KMS-11 (cell line): ENCODE measurements at regions not wholly inside any gene's neighbourhood (a gene's known extent, or its start where the extent isn't known, plus 50 kb on each side); places are given as distances from the start of the nearest gene placed in this dataset.

Source experiments
- H2AFZ ChIP-seq: fragments of 200-600 bp; sonication (generic); 2 replicates; pipeline ENCODE4 v1.6.1; 2016; ENCODE audit warnings: antibody characterized with exemption, mixed run types, low read depth
- H3K27ac ChIP-seq: fragments of 200-600 bp; sonication (generic); 2 replicates; pipeline ENCODE4 v1.6.1; 2016; ENCODE audit warnings: mild to moderate bottlenecking, mixed run types
- H3K27me3 ChIP-seq: fragments of 200-600 bp; sonication (generic); 2 replicates; pipeline ENCODE4 v1.6.1; 2017; ENCODE audit warnings: mild to moderate bottlenecking, low read depth, mixed run types, moderate library complexity; ENCODE audit not compliant: insufficient read depth
- H3K36me3 ChIP-seq: fragments of 200-600 bp; sonication (generic); 2 replicates; pipeline ENCODE4 v1.6.1; 2017; ENCODE audit warnings: mild to moderate bottlenecking, mixed run types; ENCODE audit not compliant: insufficient read depth
- H3K4me1 ChIP-seq: fragments of 200-600 bp; sonication (generic); 2 replicates; pipeline ENCODE4 v1.6.1; 2016; ENCODE audit warnings: mild to moderate bottlenecking, low read depth, mixed run types; ENCODE audit not compliant: poor library complexity, severe bottlenecking
- H3K4me2 ChIP-seq: fragments of 200-600 bp; sonication (generic); 2 replicates; pipeline ENCODE4 v1.7.0; 2016; ENCODE audit warnings: mild to moderate bottlenecking, mixed run types
- H3K4me3 ChIP-seq: fragments of 200-600 bp; sonication (generic); IDR thresholded peaks from 2 replicates; pipeline ENCODE4 v1.6.1; 2017; ENCODE audit warnings: low read depth, low read length, mixed read lengths; ENCODE audit not compliant: insufficient read depth
- H3K79me2 ChIP-seq: fragments of 200-600 bp; sonication (generic); 2 replicates; pipeline ENCODE4 v1.6.1; 2016; ENCODE audit warnings: low read depth, mixed run types; ENCODE audit not compliant: insufficient read depth
- H3K9ac ChIP-seq: fragments of 200-600 bp; sonication (generic); 2 replicates; pipeline ENCODE4 v1.6.1; 2016; ENCODE audit warnings: mild to moderate bottlenecking, mixed run types
- H4K20me1 ChIP-seq: fragments of 200-600 bp; sonication (generic); 2 replicates; pipeline ENCODE4 v1.6.1; 2016; ENCODE audit warnings: mild to moderate bottlenecking, mixed run types; ENCODE audit not compliant: insufficient read depth
- TF ChIP-seq, protein P1 (sequence below): fragments of 200-600 bp; sonication (generic); conservative IDR thresholded peaks from 2 replicates; pipeline ENCODE4 v1.6.1; 2017; ENCODE audit warnings: low read depth, mild to moderate bottlenecking, antibody characterized with exemption, low read length, moderate library complexity, mixed read lengths

DNA sequence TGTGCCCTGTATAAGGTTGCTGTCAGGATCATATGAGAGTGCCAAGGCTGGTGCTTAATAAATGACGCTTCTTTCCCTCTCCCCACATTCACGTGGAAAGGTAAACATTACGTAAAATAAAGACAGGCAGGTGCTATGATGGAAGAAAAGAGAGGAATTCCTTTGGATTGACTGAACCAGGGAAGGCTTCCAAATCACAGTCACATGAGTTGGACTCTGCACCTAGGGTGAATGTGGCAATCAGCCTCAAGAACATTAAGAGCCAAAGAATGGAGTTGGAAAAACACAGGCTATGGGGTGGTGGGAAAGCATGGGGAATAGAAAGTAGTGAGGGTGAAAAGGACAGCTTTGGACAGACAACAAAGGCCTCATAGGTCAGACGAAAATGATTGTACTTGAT is 473.1 kb downstream of the VRK1 start:
- Histone ChIP-seq H4K20me1 (no peaks in the 10 kb centered on the region), H3K36me3 (no peaks in the 10 kb centered on the region), H3K27me3 (no peaks in the 10 kb centered on the region), H3K9ac (no peak overlapping the region), H3K4me1 (no peaks in the 10 kb centered on the region), H3K4me2 (no peak overlapping the region), H3K4me3 (no peak overlapping the region), H3K27ac (no peak overlapping the region), H2AFZ (no peak overlapping the region), H3K79me2 (no peaks in the 10 kb centered on the region)
- TF ChIP-seq, protein P1, sequence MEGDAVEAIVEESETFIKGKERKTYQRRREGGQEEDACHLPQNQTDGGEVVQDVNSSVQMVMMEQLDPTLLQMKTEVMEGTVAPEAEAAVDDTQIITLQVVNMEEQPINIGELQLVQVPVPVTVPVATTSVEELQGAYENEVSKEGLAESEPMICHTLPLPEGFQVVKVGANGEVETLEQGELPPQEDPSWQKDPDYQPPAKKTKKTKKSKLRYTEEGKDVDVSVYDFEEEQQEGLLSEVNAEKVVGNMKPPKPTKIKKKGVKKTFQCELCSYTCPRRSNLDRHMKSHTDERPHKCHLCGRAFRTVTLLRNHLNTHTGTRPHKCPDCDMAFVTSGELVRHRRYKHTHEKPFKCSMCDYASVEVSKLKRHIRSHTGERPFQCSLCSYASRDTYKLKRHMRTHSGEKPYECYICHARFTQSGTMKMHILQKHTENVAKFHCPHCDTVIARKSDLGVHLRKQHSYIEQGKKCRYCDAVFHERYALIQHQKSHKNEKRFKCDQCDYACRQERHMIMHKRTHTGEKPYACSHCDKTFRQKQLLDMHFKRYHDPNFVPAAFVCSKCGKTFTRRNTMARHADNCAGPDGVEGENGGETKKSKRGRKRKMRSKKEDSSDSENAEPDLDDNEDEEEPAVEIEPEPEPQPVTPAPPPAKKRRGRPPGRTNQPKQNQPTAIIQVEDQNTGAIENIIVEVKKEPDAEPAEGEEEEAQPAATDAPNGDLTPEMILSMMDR, result no peak

GRCh38 chr14:97271451-97271960 is 474.3 kb downstream of the VRK1 start:
- no peaks in the 10 kb centered on the region for H3K79me2 ChIP-seq
- H3K9ac ChIP-seq, result no peak overlapping the region
- TF ChIP-seq, protein P1, result no peak
- H4K20me1 ChIP-seq, result no peaks in the 10 kb centered on the region
- H3K36me3 ChIP-seq, result no peaks in the 10 kb centered on the region
- no peaks in the 10 kb centered on the region for H3K4me1 ChIP-seq
- H3K27me3 ChIP-seq, result no peaks in the 10 kb centered on the region
- no peak overlapping the region for H2AFZ ChIP-seq
- no peak overlapping the region for H3K4me2 ChIP-seq
- H3K27ac ChIP-seq, result no peak overlapping the region
- H3K4me3 ChIP-seq, result no peak overlapping the region

DNA sequence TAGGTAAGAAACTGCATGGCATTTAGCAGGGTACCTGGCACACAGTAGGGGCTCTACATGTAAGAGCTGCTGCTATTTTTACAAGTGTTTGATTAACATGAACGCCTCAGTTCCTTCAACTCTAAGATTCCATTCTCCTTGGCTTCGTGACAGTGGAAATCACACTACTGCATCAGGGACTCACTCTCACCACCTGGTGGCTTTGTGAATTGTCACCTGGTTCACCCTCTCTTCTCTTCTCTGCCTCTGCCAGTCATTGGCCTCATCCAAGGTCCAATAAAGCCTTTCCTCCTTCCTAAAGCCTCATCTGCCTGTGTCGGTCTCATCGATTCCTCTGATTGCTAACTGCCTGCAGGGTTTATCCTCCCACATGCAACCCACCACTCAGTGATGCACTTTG is 476.4 kb downstream of the VRK1 start:
- H3K4me1 ChIP-seq, result no peaks in the 10 kb centered on the region
- no peak overlapping the region for H3K27ac ChIP-seq
- TF ChIP-seq, protein P1, result no peak
- H3K36me3 ChIP-seq, result no peaks in the 10 kb centered on the region
- no peak overlapping the region for H3K4me2 ChIP-seq
- no peak overlapping the region for H3K9ac ChIP-seq
- H4K20me1 ChIP-seq, result no peaks in the 10 kb centered on the region
- no peak overlapping the region for H3K4me3 ChIP-seq
- no peak overlapping the region for H2AFZ ChIP-seq
- H3K79me2 ChIP-seq, result no peaks in the 10 kb centered on the region
- no peaks in the 10 kb centered on the region for H3K27me3 ChIP-seq

- Histone ChIP-seq H3K4me1 (no peaks in the 10 kb centered on the region), H3K27ac (no peak overlapping the region), H3K27me3 (no peaks in the 10 kb centered on the region), H2AFZ (no peak overlapping the region), H3K4me3 (no peak overlapping the region), H3K4me2 (no peak overlapping the region), H3K9ac (no peak overlapping the region), H3K79me2 (no peaks in the 10 kb centered on the region), H4K20me1 (no peaks in the 10 kb centered on the region), H3K36me3 (no peaks in the 10 kb centered on the region)
- TF ChIP-seq, protein P1, result no peak
Observed at GRCh38 chr14:97274626-97275025, 477.4 kb downstream of the VRK1 start.
